ENCODE measurements at regions not wholly inside any gene's neighbourhood (a gene's known extent, or its start where the extent isn't known, plus 50 kb on each side); places are given as distances from the start of the nearest gene placed in this dataset.

- TF ChIP-seq CTCF (IDR thresholded peaks at IDR 0.05) (no peak), POLR2A (IDR thresholded peaks at IDR 0.05) (no peak)
Measured at GRCh38 chr6:126667728-126668127, 327.8 kb downstream of the CENPW start.
